ENCODE measurements at regions not wholly inside any gene's neighbourhood (a gene's known extent, or its start where the extent isn't known, plus 50 kb on each side); places are given as distances from the start of the nearest gene placed in this dataset.
"Not testable (repeated sequence)": the region's sequence is repeated elsewhere in the genome, so short reads cannot be mapped to it uniquely, and the experiment has no call there.

GRCh38 chr10:109633846-109634245, 289.5 kb downstream of the XPNPEP1 start:
- no peak for DNase-seq

- DNase-seq = not testable (repeated sequence)
Observed at GRCh38 chr10:109633017-109633416, 290.3 kb downstream of the XPNPEP1 start.

- DNase-seq = no peak
Observed at GRCh38 chr10:109624939-109625338, 298.4 kb downstream of the XPNPEP1 start.

GRCh38 chr10:109622566-109622965, 300.7 kb downstream of the XPNPEP1 start:
- DNase-seq = no peak

GRCh38 chr10:109620396-109620795, 302.9 kb downstream of the XPNPEP1 start:
- DNase-seq = no peak

- DNase-seq = no peak
Observed at GRCh38 chr10:109619914-109620313, 303.4 kb downstream of the XPNPEP1 start.

- no peak for DNase-seq
Observed at GRCh38 chr10:109618748-109619147, 304.6 kb downstream of the XPNPEP1 start.

- DNase-seq = no peak
Observed at GRCh38 chr10:109618301-109618700, 305.0 kb downstream of the XPNPEP1 start.

GRCh38 chr10:109616359-109616980, 306.8 kb downstream of the XPNPEP1 start:
- DNase-seq = no peak

- not testable (repeated sequence) for DNase-seq
Observed at GRCh38 chr10:109595356-109595755, 328.0 kb downstream of the XPNPEP1 start.

GRCh38 chr10:109593682-109594081, 329.6 kb downstream of the XPNPEP1 start:
- DNase-seq = no peak

- DNase-seq = no peak
Observed at GRCh38 chr10:109592391-109592790, 330.9 kb downstream of the XPNPEP1 start.

- DNase-seq = no peak
Observed at GRCh38 chr10:109591601-109592000, 331.7 kb downstream of the XPNPEP1 start.

- no peak for DNase-seq
Observed at GRCh38 chr10:109588259-109588658, 335.1 kb downstream of the XPNPEP1 start.

GRCh38 chr10:109587366-109587765, 335.9 kb downstream of the XPNPEP1 start:
- no peak for DNase-seq

GRCh38 chr10:109556399-109556798, 366.9 kb downstream of the XPNPEP1 start:
- no peak for DNase-seq

GRCh38 chr10:109542050-109542603, 381.2 kb downstream of the XPNPEP1 start:
- DNase-seq = not testable (repeated sequence)

- DNase-seq = no peak
Observed at GRCh38 chr10:109534193-109534592, 389.1 kb downstream of the XPNPEP1 start.

- DNase-seq = no peak
Observed at GRCh38 chr10:109529258-109529657, 394.1 kb downstream of the XPNPEP1 start.

- DNase-seq = no peak
Observed at GRCh38 chr10:109517748-109518147, 405.6 kb downstream of the XPNPEP1 start.

GRCh38 chr10:109504401-109504800, 418.9 kb downstream of the XPNPEP1 start:
- DNase-seq = no peak

- no peak for DNase-seq
Observed at GRCh38 chr10:109487691-109488090, 435.6 kb downstream of the XPNPEP1 start.

GRCh38 chr10:109480836-109481235, 442.5 kb downstream of the XPNPEP1 start:
- DNase-seq = no peak

- DNase-seq = no peak
Observed at GRCh38 chr10:109475711-109476421, 447.4 kb downstream of the XPNPEP1 start.
